HG03097 (cell line): ENCODE measurements at regions not wholly inside any gene's neighbourhood (a gene's known extent, or its start where the extent isn't known, plus 50 kb on each side); places are given as distances from the start of the nearest gene placed in this dataset.

Experiments
- ATAC-seq: cut with Tn5 transposase; IDR thresholded peaks from one replicate; pipeline ENCODE4 v1.9.1; 2021; ENCODE audit not compliant: unreplicated experiment, low FRiP score

- no peak for ATAC-seq
Observed at GRCh38 chr5:30866142-30866541, 327.3 kb upstream of the CDH6 start.

GRCh38 chr5:30856242-30856641, 337.2 kb upstream of the CDH6 start:
- no peak for ATAC-seq

GRCh38 chr5:30853158-30853557, 340.3 kb upstream of the CDH6 start:
- no peak for ATAC-seq

GRCh38 chr5:30850866-30851265, 342.6 kb upstream of the CDH6 start:
- no peak for ATAC-seq

- no peak for ATAC-seq
Observed at GRCh38 chr5:30849931-30850710, 343.4 kb upstream of the CDH6 start.

GRCh38 chr5:30846171-30846570, 347.3 kb upstream of the CDH6 start:
- no peak for ATAC-seq

- ATAC-seq, result no peak
Observed at GRCh38 chr5:30845194-30845593, 348.3 kb upstream of the CDH6 start.

- no peak for ATAC-seq
Observed at GRCh38 chr5:30843541-30843940, 349.9 kb upstream of the CDH6 start.

GRCh38 chr5:30839956-30840355, 353.5 kb upstream of the CDH6 start:
- no peak for ATAC-seq

GRCh38 chr5:30838936-30839496, 354.5 kb upstream of the CDH6 start:
- ATAC-seq, result no peak

GRCh38 chr5:30832519-30832918, 361.0 kb upstream of the CDH6 start:
- no peak for ATAC-seq

GRCh38 chr5:30831605-30832004, 361.9 kb upstream of the CDH6 start:
- no peak for ATAC-seq

GRCh38 chr5:30831123-30831522, 362.4 kb upstream of the CDH6 start:
- no peak for ATAC-seq

GRCh38 chr5:30811298-30811697, 382.2 kb upstream of the CDH6 start:
- no peak for ATAC-seq

- ATAC-seq, result no peak
Observed at GRCh38 chr5:30809933-30810332, 383.6 kb upstream of the CDH6 start.

- no peak for ATAC-seq
Observed at GRCh38 chr5:30808996-30809395, 384.5 kb upstream of the CDH6 start.

GRCh38 chr5:30804739-30805505, 388.6 kb upstream of the CDH6 start:
- ATAC-seq, result no peak

- ATAC-seq, result no peak
Observed at GRCh38 chr5:30802961-30803705, 390.4 kb upstream of the CDH6 start.

- ATAC-seq, result no peak
Observed at GRCh38 chr5:30781643-30782042, 411.8 kb upstream of the CDH6 start.

- ATAC-seq, result no peak
Observed at GRCh38 chr5:30768056-30768690, 425.3 kb upstream of the CDH6 start.

GRCh38 chr5:30765706-30766105, 427.8 kb upstream of the CDH6 start:
- no peak for ATAC-seq
